ENCODE measurements at regions not wholly inside any gene's neighbourhood (a gene's known extent, or its start where the extent isn't known, plus 50 kb on each side); places are given as distances from the start of the nearest gene placed in this dataset.

GRCh38 chr6:156557251-156557910 is 219.8 kb upstream of the ARID1B start:
- TF ChIP-seq OSR1 (CRISPR knock-in tag; IDR thresholded peaks at IDR 0.05) (no peak), CREB5 (CRISPR knock-in tag; IDR thresholded peaks at IDR 0.05; ENCODE audit: low read depth) (no peak), PPARA (CRISPR knock-in tag; IDR thresholded peaks at IDR 0.05; ENCODE audit: borderline replicate concordance) (no peak)
